NT2/D1 (cell line): ENCODE measurements at regions not wholly inside any gene's neighbourhood (a gene's known extent, or its start where the extent isn't known, plus 50 kb on each side); places are given as distances from the start of the nearest gene placed in this dataset.

Experiments used
- SUZ12 ChIP-seq: IDR thresholded peaks from 2 replicates; pipeline ENCODE4 v1.6.1; 2011; ENCODE audit not compliant: insufficient read length, insufficient read depth; ENCODE audit errors: extremely low read depth
- YY1 ChIP-seq: IDR thresholded peaks from 2 replicates; pipeline ENCODE4 v1.6.1; 2011; ENCODE audit not compliant: insufficient read length, insufficient read depth
- ZNF274 ChIP-seq: IDR thresholded peaks from 2 replicates; pipeline ENCODE4 v1.6.1; 2011; ENCODE audit warnings: mild to moderate bottlenecking, low read depth, low read length

GRCh38 chr18:46253498-46253897 lies 149.3 kb downstream of the HAUS1 start:
- TF ChIP-seq SUZ12 = no peak
- TF ChIP-seq ZNF274 = no peak
- TF ChIP-seq YY1 = no peak
